ENCODE measurements at regions not wholly inside any gene's neighbourhood (a gene's known extent, or its start where the extent isn't known, plus 50 kb on each side); places are given as distances from the start of the nearest gene placed in this dataset.

DNA sequence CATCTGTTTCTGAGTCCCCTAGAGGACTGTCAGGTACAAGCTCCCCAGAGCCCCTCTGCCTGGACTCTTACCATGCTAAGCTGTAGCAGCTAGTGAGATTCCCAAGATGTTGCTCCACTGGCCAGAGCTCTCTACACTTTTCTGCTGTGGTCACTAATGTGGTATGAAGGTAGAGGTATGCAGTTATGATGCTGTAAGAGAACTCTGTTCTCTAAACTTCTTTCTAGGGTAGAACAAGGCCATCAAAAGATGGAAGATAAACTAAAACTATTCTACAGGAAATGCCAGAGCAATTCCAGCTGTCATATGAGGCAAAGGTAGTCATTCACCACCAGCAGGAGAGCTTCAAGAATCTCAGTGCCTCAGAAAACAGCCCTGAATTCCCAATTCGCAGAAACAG is 517.4 kb upstream of the ARRDC4 start:
- TF ChIP-seq, protein P1, sequence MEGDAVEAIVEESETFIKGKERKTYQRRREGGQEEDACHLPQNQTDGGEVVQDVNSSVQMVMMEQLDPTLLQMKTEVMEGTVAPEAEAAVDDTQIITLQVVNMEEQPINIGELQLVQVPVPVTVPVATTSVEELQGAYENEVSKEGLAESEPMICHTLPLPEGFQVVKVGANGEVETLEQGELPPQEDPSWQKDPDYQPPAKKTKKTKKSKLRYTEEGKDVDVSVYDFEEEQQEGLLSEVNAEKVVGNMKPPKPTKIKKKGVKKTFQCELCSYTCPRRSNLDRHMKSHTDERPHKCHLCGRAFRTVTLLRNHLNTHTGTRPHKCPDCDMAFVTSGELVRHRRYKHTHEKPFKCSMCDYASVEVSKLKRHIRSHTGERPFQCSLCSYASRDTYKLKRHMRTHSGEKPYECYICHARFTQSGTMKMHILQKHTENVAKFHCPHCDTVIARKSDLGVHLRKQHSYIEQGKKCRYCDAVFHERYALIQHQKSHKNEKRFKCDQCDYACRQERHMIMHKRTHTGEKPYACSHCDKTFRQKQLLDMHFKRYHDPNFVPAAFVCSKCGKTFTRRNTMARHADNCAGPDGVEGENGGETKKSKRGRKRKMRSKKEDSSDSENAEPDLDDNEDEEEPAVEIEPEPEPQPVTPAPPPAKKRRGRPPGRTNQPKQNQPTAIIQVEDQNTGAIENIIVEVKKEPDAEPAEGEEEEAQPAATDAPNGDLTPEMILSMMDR (optimal IDR thresholded peaks at IDR 0.05 in 1 of 3, IDR thresholded peaks at IDR 0.05 in 1 of 3, conservative IDR thresholded peaks at IDR 0.05 in 1 of 3; ENCODE audit: extremely low read depth in 1 of 3, insufficient read depth in 2 of 3, low read length in 3 of 3) = no peak
- no peak for TF ChIP-seq EZH2 (IDR thresholded peaks at IDR 0.05; ENCODE audit: low read length)
